Right cardiac atrium (tissue), 5 donors: ENCODE measurements at regions not wholly inside any gene's neighbourhood (a gene's known extent, or its start where the extent isn't known, plus 50 kb on each side); places are given as distances from the start of the nearest gene placed in this dataset.
A peak's percentile ranks its signal among the peaks of the same experiment; 100 is the strongest.

Experiments
- ATAC-seq, 2 donors: fragments of 200-7000 bp; cut with Tn5 transposase; one replicate each; pipeline versions ENCODE4 v1.8.0 to v1.9.1; 2020; ENCODE audit warnings: moderate library complexity in 2 of 2, mild to moderate bottlenecking in 1 of 2
- DNase-seq, 3 donors: peaks; one replicate each; pipeline ENCODE4 v3.0.0-alpha.2; 2020
- H3K27ac ChIP-seq: one replicate; pipeline ENCODE4 v1.5.1; 2013; ENCODE audit warnings: mild to moderate bottlenecking, low read length, control low read depth, moderate library complexity
- H3K27me3 ChIP-seq: one replicate; pipeline ENCODE4 v1.6.1; 2013; ENCODE audit not compliant: control insufficient read depth, insufficient read depth
- H3K4me1 ChIP-seq: one replicate; pipeline ENCODE4 v1.6.1; 2013; ENCODE audit warnings: low read length; ENCODE audit not compliant: control insufficient read depth, insufficient read depth
- H3K4me3 ChIP-seq: one replicate; pipeline ENCODE4 v1.5.1; 2013; ENCODE audit warnings: low read length, control low read depth
- H3K9me3 ChIP-seq: one replicate; pipeline ENCODE4 v1.6.1; 2013; ENCODE audit warnings: low read length; ENCODE audit not compliant: control insufficient read depth
- WGBS: extraction: QIAGEN DNeasy Blood & Tissue Kit; methylation state at CpG from one replicate; pipeline ENCODE4 v1.1.7; 2013; 5-methylcytosine and 5-hydroxymethylcytosine counted together
- intact Hi-C, 4 donors: fragments of 100-400 bp; cut with DNase I; formaldehyde crosslinking; loops; one replicate each; pipeline versions ENCODE4 v1.11.0 to v1.14.0; 2022 to 2023
- donor health status: healthy with polysubstance abuse.
- donor health status: DM: no; HTN: yes; CAD: no.
- donor health status: DM: no; HTN: no; CAD: no.
- donor health status: DM: no; HTN: yes; CAD: no; lungs with severe emphysema.
- donor health status: DM: yes; HTN: yes; CAD: no.

- DNase-seq = no peak
- Histone ChIP-seq H3K4me1 (no peaks in the 10 kb centered on the region), H3K27me3 (no peaks in the 10 kb centered on the region), H3K4me3 (no peak overlapping the region), H3K9me3 (no peaks in the 10 kb centered on the region), H3K27ac (no peak overlapping the region)
- WGBS = 83% methylated on average over 10 of the region's 10 CpGs
- intact Hi-C loops = no loop called here
- peak in 1 of 2 donors; percentile 18 for ATAC-seq
These were observed 186.0 kb upstream of the KLF4 start for GRCh38 chr9:107675351-107676259.

GRCh38 chr9:107674721-107675277, 185.2 kb upstream of the KLF4 start:
- H3K4me1 ChIP-seq = no peaks in the 10 kb centered on the region
- intact Hi-C loops = no loop called here
- H3K4me3 ChIP-seq = no peak overlapping the region
- DNase-seq (peak in 1 of 3 donors; percentile 53), ATAC-seq (peak; percentile 46 to 50)
- no peaks in the 10 kb centered on the region for H3K9me3 ChIP-seq
- no peaks in the 10 kb centered on the region for H3K27me3 ChIP-seq
- WGBS = 75% methylated on average over 5 of the region's 5 CpGs
- H3K27ac ChIP-seq = no peak overlapping the region

- ATAC-seq = no peak
- Histone ChIP-seq H3K4me1 (no peaks in the 10 kb centered on the region), H3K27ac (no peak overlapping the region), H3K27me3 (no peaks in the 10 kb centered on the region), H3K9me3 (no peaks in the 10 kb centered on the region), H3K4me3 (no peak overlapping the region)
- intact Hi-C loops = no loop called here
- WGBS = 86% methylated on average over 3 of the region's 3 CpGs
- DNase-seq = no peak
These were observed 184.5 kb upstream of the KLF4 start for GRCh38 chr9:107673861-107674720.

- H3K27me3 ChIP-seq = no peaks in the 10 kb centered on the region
- intact Hi-C loops = no loop called here
- H3K4me3 ChIP-seq = no peak overlapping the region
- no peak overlapping the region for H3K27ac ChIP-seq
- no peaks in the 10 kb centered on the region for H3K9me3 ChIP-seq
- DNase-seq (no peak), ATAC-seq (no peak)
- peaks cover 7% of the 10 kb centered on the region for H3K4me1 ChIP-seq
- WGBS = 96% methylated on average over 1 of the region's 1 CpG
These were observed 182.0 kb upstream of the KLF4 start for GRCh38 chr9:107671588-107671987.

GRCh38 chr9:107669422-107669821, 179.9 kb upstream of the KLF4 start:
- intact Hi-C loops = no loop called here
- Histone ChIP-seq H3K4me1 (peaks cover 7% of the 10 kb centered on the region), H3K27me3 (no peaks in the 10 kb centered on the region), H3K27ac (no peak overlapping the region), H3K9me3 (no peaks in the 10 kb centered on the region), H3K4me3 (no peak overlapping the region)
- ATAC-seq (no peak), DNase-seq (no peak)
- 92% methylated on average over 8 of the region's 8 CpGs for WGBS

- 42% methylated on average over 16 of the region's 16 CpGs for WGBS
- DNase-seq = peak; percentile 63 to 81 (median 72)
- Histone ChIP-seq H3K4me1 (peaks cover 7% of the 10 kb centered on the region), H3K27ac (peak overlapping the region; percentile 93), H3K9me3 (no peaks in the 10 kb centered on the region), H3K27me3 (no peaks in the 10 kb centered on the region), H3K4me3 (no peak overlapping the region)
- intact Hi-C loops = no loop called here
- peak; percentile 85 to 96 for ATAC-seq
These were observed 177.9 kb upstream of the KLF4 start for GRCh38 chr9:107667231-107668070.

- ATAC-seq (no peak), DNase-seq (no peak)
- Histone ChIP-seq H3K27me3 (no peaks in the 10 kb centered on the region), H3K9me3 (no peaks in the 10 kb centered on the region), H3K4me1 (peaks cover 7% of the 10 kb centered on the region), H3K4me3 (no peak overlapping the region), H3K27ac (no peak overlapping the region)
- 68% methylated on average over 4 of the region's 4 CpGs for WGBS
- intact Hi-C loops = no loop called here
These were observed 175.5 kb upstream of the KLF4 start for GRCh38 chr9:107665057-107665456.

GRCh38 chr9:107660976-107661375, 171.4 kb upstream of the KLF4 start:
- Histone ChIP-seq H3K4me1 (no peaks in the 10 kb centered on the region), H3K27ac (no peak overlapping the region), H3K9me3 (no peaks in the 10 kb centered on the region), H3K4me3 (no peak overlapping the region), H3K27me3 (no peaks in the 10 kb centered on the region)
- DNase-seq (no peak), ATAC-seq (no peak)
- intact Hi-C loops = no loop called here
- 73% methylated on average over 2 of the region's 2 CpGs for WGBS

GRCh38 chr9:107653263-107653821, 163.8 kb upstream of the KLF4 start:
- Histone ChIP-seq H3K4me3 (no peak overlapping the region), H3K9me3 (no peaks in the 10 kb centered on the region), H3K4me1 (no peaks in the 10 kb centered on the region), H3K27ac (no peak overlapping the region), H3K27me3 (no peaks in the 10 kb centered on the region)
- DNase-seq = no peak
- intact Hi-C loops = no loop called here
- peak in 1 of 2 donors; percentile 55 for ATAC-seq
- 49% methylated on average over 4 of the region's 4 CpGs for WGBS

- DNase-seq (no peak), ATAC-seq (no peak)
- Histone ChIP-seq H3K27ac (no peak overlapping the region), H3K4me1 (no peaks in the 10 kb centered on the region), H3K9me3 (no peaks in the 10 kb centered on the region), H3K27me3 (no peaks in the 10 kb centered on the region), H3K4me3 (no peak overlapping the region)
- intact Hi-C loops = no loop called here
- WGBS = 92% methylated on average over 3 of the region's 3 CpGs
These were observed 161.4 kb upstream of the KLF4 start for GRCh38 chr9:107650995-107651394.
